CD4-positive, alpha-beta T cell treated with Interleukin-4 for 4 hours (primary cell): ENCODE measurements at regions not wholly inside any gene's neighbourhood (a gene's known extent, or its start where the extent isn't known, plus 50 kb on each side); places are given as distances from the start of the nearest gene placed in this dataset.

Experiments used
- DNase-seq: peaks from one replicate; pipeline ENCODE4 v3.0.0-alpha.2; 2020

GRCh38 chr16:51952500-51952899, 594.4 kb downstream of the TOX3 start:
- DNase-seq: no peak

DNA sequence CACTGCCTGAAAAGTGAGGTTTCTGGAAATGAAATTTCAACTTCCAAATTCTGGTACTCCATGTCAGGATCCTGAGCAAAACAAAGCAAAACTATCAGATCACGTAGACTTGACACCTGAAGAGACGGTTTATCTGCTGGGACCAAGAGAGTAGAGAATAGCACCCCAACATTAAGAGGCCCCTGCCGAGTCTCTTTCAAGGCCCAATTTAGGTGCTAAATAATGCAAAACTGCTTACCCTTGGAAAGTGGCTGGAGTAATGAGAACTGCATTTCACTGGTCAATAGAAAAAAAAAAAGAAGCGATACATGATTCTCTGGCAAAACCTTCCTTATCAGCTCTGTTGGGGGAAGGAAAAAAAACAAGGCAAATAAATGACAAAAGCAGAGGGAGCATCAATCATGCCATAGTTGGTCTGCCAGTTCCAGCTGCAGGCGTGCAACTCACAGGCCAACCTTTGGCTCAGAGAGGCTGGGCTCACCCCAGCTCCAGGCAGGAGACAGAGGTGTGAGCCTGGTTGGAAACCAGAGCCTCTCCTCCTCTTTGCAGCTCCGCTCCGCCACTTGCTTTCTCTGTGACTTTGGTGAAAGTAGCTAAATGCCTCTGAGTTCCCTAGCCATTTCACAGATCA, 595.2 kb downstream of the TOX3 start:
- DNase-seq: no peak

DNA sequence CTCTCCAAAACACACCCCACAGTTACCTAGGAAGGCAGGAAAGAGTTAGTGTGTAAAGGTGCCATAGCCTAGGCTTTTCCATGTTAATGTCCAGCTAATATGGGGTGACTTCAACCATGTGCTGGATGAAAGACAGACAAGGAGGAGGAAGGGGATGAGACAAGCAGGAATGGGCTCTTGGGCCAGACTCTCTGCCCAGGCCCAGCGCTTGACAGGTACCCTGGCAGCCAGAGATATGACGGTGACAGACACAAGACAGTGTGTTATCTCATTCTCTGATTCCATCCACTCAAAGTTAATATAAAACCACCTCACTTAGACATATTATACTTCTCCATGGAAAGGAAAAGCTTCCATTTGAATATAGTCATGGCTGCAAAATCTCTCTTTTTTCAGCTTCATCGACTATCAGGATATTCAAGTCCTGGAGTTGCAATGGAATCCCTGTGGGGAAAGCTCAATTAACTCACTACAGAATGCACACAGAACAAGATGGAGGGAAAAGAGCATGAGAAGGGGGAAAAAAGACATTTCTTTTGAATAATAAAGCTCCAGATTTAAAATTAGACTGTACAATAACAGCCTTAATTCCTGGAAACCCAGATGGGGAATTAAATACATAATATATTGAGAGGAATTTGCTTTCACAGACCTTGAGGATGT, 596.7 kb downstream of the TOX3 start:
- no peak for DNase-seq

GRCh38 chr16:51949282-51949681, 597.7 kb downstream of the TOX3 start:
- no peak for DNase-seq

- no peak for DNase-seq
Measured at GRCh38 chr16:51941412-51941811, 605.5 kb downstream of the TOX3 start.

- DNase-seq: no peak
Measured at GRCh38 chr16:51940183-51940582, 606.8 kb downstream of the TOX3 start.

- no peak for DNase-seq
Measured at GRCh38 chr16:51939378-51939871, 607.5 kb downstream of the TOX3 start.

DNA sequence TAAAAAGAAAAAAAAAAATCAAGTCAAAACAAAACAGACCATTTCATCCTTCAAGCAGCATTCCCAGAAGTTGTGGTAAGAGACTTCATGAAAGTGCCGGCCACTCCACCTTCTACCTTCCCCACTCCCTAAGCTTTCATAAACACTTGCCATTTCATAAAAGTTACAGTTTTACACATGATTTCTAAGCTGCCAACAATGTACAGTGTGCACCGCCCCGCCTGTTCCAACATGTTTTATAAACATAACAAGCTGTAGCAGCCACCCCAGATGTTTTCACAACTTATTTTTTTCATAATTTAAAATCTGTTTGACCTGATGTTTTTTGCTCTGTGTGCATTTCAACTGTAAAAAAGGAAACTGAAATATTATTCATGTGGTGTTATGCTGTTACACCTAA, 608.1 kb downstream of the TOX3 start:
- no peak for DNase-seq

DNA sequence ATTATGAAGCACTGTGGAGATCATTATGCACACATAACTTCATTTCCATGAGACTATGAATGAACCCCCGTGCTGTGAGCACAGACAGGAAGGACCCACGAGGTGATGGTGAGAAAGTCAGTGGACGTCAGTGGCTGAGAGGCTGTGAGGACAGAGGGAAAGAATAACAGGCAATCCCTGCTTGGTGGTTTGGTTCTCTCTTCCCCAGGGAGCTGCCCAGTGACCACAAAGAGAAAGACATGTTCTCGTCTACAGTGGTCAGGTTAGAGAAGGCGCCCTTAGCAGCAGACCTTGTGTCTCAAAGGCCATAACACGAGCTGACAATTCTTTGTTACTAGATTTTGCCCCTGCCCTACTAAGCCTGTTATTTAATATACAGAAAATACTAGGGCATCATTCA, 609.2 kb downstream of the TOX3 start:
- no peak for DNase-seq

GRCh38 chr16:51936846-51937245, 610.1 kb downstream of the TOX3 start:
- no peak for DNase-seq

DNA sequence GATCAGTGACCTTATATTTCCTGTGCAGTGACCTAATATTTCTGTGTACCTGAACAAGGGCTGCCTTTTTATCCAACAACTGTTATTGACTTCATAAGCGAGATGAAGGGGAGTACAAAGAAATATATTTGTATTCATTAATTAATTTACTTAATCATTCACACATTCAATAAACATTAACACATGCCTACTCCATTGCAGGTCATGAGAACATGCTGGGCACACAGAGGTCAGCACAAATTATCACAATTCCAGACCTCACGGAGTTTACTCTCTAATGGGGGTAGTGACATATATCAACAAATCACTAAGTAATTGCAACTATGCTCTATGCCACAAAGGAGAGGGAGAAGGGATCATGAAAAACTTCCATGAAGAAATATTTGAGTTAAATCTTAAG, 614.6 kb downstream of the TOX3 start:
- no peak for DNase-seq

DNA sequence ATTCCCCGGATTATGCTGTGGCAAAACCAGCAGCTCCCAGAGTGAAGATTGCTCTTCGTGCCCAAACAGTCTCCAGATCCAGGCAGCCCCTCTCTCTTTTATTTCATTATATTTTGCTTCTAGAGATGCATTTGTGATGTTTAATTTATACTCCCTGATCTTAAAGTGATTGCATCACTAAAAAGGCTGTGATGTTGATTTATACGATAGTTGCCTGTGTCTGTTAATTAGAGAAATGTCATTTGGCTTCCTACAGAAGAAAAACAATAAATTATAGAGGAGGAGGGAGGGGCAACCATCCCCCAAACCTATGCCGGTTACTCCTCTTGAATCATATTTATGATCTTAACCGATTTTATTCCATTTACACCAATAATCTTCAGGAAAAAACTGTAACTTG, 615.3 kb downstream of the TOX3 start:
- no peak for DNase-seq

DNA sequence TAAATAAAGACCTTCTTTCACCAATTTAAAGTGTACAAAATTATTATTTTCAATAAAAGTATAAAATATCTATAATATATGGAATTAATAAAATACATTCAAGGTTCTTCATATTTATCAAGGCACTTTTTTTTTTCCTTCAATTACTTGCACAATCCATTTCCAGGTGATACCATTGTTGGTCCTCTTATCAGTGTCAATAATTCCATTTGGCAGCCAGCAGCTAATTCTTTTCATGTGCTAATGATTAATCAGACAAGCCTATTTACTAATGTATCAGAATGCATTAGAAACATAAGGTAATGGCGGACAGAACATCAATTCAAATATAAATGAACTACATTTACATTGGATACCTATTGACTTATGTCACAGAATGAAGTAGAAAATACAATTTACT, 622.2 kb downstream of the TOX3 start:
- DNase-seq: no peak

DNA sequence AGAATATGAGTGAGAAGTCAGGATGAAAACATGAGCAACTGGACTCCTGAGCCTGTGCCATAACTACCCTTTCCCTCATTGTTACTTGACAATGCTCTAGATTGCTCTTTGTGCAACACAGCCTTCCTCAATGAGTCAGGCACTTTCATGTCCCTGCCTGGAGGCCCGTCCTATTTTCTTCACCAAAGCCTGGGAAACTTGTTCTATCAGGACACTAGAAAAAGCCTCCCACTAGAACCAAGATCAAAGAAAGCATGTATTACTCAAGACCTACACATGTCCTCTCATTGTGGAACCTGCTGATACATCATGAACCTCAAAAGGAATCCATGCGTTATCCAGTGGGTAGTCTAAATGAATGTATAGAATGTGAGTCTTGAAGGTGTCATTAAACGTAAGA, 624.5 kb downstream of the TOX3 start:
- DNase-seq: no peak

- DNase-seq: no peak
Measured at GRCh38 chr16:51919736-51920135, 627.2 kb downstream of the TOX3 start.

- no peak for DNase-seq
Measured at GRCh38 chr16:51916814-51917213, 630.1 kb downstream of the TOX3 start.

DNA sequence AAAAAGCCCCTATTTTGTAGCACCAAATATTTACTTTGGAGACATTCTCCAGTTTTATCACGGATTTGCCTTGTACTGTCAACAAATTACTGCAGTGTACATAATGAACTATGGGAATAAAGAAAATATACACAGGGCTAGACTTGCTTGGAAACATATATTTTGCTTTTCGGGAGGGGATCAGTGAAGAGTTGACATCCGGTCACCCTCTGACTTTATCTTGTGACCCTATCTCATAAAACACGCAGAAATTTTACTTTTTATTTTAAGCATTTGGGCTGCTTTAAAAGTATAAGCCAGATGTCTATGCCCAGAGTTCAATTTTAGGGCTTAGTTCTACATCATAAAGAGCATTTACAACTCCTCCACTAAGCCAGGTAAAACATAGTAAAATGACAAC, 630.7 kb downstream of the TOX3 start:
- DNase-seq: no peak

- no peak for DNase-seq
Measured at GRCh38 chr16:51907680-51908079, 639.3 kb downstream of the TOX3 start.

GRCh38 chr16:51900221-51900780, 646.6 kb downstream of the TOX3 start:
- no peak for DNase-seq

DNA sequence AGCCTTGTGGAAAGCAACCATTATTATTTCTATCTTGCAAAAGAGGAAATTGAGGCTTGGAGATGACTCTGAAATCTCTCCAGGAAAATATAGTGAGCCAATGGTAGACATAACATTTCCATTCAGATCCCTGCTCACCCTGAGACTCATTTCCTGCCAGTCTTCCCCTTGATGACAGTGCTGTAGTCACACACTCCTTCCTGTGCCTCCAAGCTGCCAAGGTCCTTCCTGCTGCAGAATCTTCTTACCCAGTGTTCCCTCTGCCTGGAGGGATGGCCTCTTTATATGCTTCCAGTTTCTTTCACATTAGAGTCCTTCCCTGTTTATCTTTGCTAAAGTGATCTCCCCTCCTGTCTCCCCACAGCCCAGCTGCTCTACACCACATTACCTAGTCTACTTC, 648.1 kb downstream of the TOX3 start:
- DNase-seq: no peak

DNA sequence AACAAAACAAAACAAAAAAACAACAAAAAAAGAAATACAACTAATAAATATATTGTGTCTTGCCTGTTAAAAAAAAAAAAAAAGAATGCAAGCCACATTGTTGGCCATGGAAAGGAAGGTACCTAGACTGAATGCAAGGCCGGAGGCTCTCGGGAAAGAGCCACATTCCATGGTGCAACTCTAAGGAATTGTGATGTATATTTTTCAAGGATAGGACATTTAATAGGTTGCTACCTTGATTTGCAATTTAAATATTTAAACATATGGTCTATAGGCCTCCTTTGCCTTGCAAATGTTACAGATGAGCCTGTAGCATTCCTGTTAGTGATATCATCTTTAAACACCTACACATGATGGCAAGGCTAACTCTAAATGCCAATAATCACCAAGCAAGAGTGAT, 650.9 kb downstream of the TOX3 start:
- DNase-seq: no peak

GRCh38 chr16:51892293-51893007, 654.5 kb downstream of the TOX3 start:
- DNase-seq: no peak

DNA sequence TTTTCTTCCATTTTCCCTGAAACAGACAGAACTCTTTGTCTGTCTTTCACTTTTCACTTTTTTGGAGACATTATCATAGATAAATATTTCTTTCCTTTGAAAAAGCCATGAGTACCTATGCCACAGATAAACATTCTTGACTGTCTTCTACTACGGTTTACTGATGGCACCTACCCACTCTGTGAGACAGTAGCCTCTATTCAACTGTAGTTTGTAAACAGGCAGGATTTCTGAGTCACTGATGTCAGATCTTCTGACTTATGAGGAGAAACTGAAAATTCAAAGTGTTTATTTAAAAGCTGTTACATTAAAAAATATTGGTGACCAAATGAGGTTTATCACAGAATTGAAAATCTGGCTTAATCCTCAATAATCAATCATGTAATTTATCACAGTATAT, 658.4 kb downstream of the TOX3 start:
- DNase-seq: no peak

GRCh38 chr16:51888016-51888415, 658.9 kb downstream of the TOX3 start:
- no peak for DNase-seq
